Tibial nerve (tissue), 4 donors: ENCODE measurements at regions not wholly inside any gene's neighbourhood (a gene's known extent, or its start where the extent isn't known, plus 50 kb on each side); places are given as distances from the start of the nearest gene placed in this dataset.

Experiments used
- DNase-seq, 2 donors: peaks; one replicate each; pipeline ENCODE4 v3.0.0-alpha.2; 2019; ENCODE audit warnings: low spot score in 2 of 2
- H3K27ac ChIP-seq, 4 donors: fragments of 200-600 bp; sonication (generic) in 3 of 4; one replicate each; pipeline ENCODE4 v1.5.1; 2017 to 2019; ENCODE audit warnings: mild to moderate bottlenecking in 1 of 4
- H3K27me3 ChIP-seq, 2 donors: fragments of 200-600 bp; sonication (generic) in 1 of 2; one replicate each; pipeline versions ENCODE4 v1.5.1 to v1.6.0; 2017 to 2019
- H3K36me3 ChIP-seq, 3 donors: fragments of 200-600 bp; sonication (generic); one replicate each; pipeline ENCODE4 v1.5.1; 2018 to 2019
- H3K4me1 ChIP-seq, 4 donors: fragments of 200-600 bp; sonication (generic) in 3 of 4; one replicate each; pipeline ENCODE4 v1.5.1; 2017 to 2019
- H3K4me3 ChIP-seq, 4 donors: fragments of 200-600 bp; sonication (generic) in 3 of 4; one replicate each; pipeline ENCODE4 v1.5.1; 2017 to 2019; ENCODE audit warnings: mild to moderate bottlenecking in 1 of 4, moderate library complexity in 1 of 4
- H3K9me3 ChIP-seq, 4 donors: fragments of 200-600 bp; sonication (generic) in 3 of 4; one replicate each; pipeline ENCODE4 v1.5.1; 2017 to 2019
- EP300 ChIP-seq, 2 donors: sonication (generic); formaldehyde crosslinking; IDR thresholded peaks; one replicate each; pipeline ENCODE4 v1.6.1; 2017; ENCODE audit warnings: antibody characterized with exemption in 2 of 2, mild to moderate bottlenecking in 1 of 2
- POLR2A ChIP-seq, 2 donors: fragments of 450-650 bp; IDR thresholded peaks; one replicate each; pipeline ENCODE4 v1.6.1; 2017; ENCODE audit warnings: antibody characterized with exemption in 2 of 2, mild to moderate bottlenecking in 2 of 2, moderate library complexity in 2 of 2
- WGBS, 2 donors: methylation state at CpG; one replicate each; pipeline ENCODE4 v1.1.5; 2018; 5-methylcytosine and 5-hydroxymethylcytosine counted together
- TF ChIP-seq, protein P1 (sequence below), 5 experiments: fragments of 200-600 bp in 3 of 5; fragments of 450-650 bp in 2 of 5; sonication (generic) in 3 of 5; IDR thresholded peaks; one replicate each; pipeline ENCODE4 v1.5.1; 2016 to 2019; ENCODE audit warnings: antibody characterized with exemption in 5 of 5, mild to moderate bottlenecking in 3 of 5, moderate library complexity in 2 of 5

DNA sequence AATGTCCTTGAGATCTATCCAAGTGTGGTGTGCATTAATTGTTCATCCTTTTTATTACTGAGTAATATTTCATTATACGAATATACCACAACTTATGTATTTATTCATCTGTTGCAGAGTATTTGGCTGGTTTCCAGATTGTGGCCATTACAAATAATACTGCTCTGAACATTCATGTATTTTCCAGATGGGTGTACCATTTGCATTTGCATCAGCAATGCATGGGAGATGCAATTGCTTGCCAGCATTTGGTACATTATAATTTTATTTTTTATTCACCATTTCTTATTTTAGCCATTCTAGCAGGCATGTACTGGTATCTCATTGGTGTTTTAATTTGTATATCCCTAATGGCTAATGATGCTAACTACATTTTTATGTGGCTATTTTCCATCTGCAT is 162.4 kb downstream of the SCG2 start:
- DNase-seq, result no peak
- 39 to 41% methylated on average over 1 of the region's 1 CpG for WGBS, 2 donors
- Histone ChIP-seq H3K4me3 (no peak overlapping the region), H3K36me3 (no peaks in the 10 kb centered on the region), H3K27ac (no peak overlapping the region), H3K4me1 (peaks cover 0 to 3% (median 0%) of the 10 kb centered on the region in 4 donors), H3K27me3 (no peaks in the 10 kb centered on the region), H3K9me3 (no peaks in the 10 kb centered on the region)
- TF ChIP-seq EP300 (IDR thresholded peaks at IDR 0.05), result no peak
- TF ChIP-seq, protein P1, sequence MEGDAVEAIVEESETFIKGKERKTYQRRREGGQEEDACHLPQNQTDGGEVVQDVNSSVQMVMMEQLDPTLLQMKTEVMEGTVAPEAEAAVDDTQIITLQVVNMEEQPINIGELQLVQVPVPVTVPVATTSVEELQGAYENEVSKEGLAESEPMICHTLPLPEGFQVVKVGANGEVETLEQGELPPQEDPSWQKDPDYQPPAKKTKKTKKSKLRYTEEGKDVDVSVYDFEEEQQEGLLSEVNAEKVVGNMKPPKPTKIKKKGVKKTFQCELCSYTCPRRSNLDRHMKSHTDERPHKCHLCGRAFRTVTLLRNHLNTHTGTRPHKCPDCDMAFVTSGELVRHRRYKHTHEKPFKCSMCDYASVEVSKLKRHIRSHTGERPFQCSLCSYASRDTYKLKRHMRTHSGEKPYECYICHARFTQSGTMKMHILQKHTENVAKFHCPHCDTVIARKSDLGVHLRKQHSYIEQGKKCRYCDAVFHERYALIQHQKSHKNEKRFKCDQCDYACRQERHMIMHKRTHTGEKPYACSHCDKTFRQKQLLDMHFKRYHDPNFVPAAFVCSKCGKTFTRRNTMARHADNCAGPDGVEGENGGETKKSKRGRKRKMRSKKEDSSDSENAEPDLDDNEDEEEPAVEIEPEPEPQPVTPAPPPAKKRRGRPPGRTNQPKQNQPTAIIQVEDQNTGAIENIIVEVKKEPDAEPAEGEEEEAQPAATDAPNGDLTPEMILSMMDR (IDR thresholded peaks at IDR 0.05), result no peak
- TF ChIP-seq POLR2A (IDR thresholded peaks at IDR 0.05), result no peak

DNA sequence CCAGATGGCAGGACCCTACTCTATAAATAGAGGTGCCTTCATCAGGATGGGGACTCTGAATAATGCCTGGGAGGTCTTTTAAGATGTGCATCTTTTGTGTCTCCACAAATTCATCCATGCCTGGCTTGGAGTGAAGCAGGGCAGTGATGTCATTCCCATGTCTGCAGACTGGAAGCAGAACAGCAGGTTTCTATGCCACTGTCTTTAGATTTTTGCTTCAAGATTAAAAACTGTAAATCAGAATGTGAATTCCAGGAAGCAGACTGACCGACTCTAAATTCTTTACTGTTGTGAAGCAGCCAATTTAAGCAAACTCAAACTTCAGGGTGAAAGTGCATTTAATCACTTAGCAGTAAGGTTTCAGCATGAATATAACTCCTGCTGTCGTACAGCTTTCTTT is 159.3 kb downstream of the SCG2 start:
- Histone ChIP-seq H3K27me3 (no peaks in the 10 kb centered on the region), H3K4me3 (no peak overlapping the region), H3K36me3 (no peaks in the 10 kb centered on the region), H3K27ac (no peak overlapping the region), H3K4me1 (peaks cover 0 to 3% (median 0%) of the 10 kb centered on the region in 4 donors), H3K9me3 (no peaks in the 10 kb centered on the region)
- DNase-seq, result no peak
- 28 to 42% methylated on average over 2 of the region's 2 CpGs for WGBS, 2 donors
- TF ChIP-seq EP300 (IDR thresholded peaks at IDR 0.05) (no peak), POLR2A (IDR thresholded peaks at IDR 0.05) (no peak)
- TF ChIP-seq, protein P1 (IDR thresholded peaks at IDR 0.05), result no peak

DNA sequence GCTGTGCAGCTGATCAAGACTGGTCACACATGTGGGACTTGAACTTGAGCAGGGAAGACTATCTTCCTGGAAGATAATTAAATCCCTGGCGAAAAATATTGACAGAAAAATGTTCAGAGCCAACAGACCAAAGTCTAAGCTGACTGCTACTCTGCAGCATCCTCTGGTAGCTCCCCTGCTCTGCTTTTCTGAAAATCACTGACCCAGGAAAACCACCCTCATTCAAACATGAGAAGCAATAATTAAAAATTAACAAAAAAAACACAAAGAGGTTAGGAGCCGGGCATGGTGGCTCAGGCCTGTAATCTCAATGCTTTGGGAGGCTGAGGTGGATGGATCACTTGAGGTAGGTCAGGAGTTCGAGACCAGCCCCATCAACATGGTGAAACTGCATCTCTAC is 151.9 kb downstream of the SCG2 start:
- no peaks in the 10 kb centered on the region for H3K4me1 ChIP-seq
- no peaks in the 10 kb centered on the region for H3K27me3 ChIP-seq
- no peak overlapping the region for H3K27ac ChIP-seq
- no peak for TF ChIP-seq EP300 (IDR thresholded peaks at IDR 0.05)
- no peak for TF ChIP-seq POLR2A (IDR thresholded peaks at IDR 0.05)
- TF ChIP-seq, protein P1 (IDR thresholded peaks at IDR 0.05), result no peak
- no peak overlapping the region for H3K4me3 ChIP-seq
- H3K36me3 ChIP-seq, result no peaks in the 10 kb centered on the region
- WGBS, 2 donors, result 88 to 89% methylated on average over 3 of the region's 3 CpGs
- DNase-seq, result no peak
- H3K9me3 ChIP-seq, result no peaks in the 10 kb centered on the region

DNA sequence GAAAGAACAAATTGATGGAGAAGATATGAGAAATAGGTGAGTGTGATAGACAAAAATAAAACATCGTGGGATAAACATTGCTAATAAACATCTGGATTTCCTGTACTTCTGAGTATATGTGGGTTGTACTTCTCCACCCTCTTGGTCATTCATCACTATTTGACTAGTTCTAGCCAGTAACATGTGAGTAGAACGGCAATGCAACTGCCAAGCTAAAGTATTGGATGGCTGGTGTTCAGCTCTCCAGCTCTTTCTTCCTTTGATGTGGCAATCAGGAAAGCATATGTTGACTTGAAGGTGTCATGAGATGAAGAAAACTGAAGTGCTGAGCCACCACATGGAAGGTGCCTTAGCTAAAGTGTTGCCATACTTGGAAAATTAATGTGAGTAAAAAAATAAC is 144.9 kb downstream of the SCG2 start:
- no peaks in the 10 kb centered on the region for H3K9me3 ChIP-seq
- no peaks in the 10 kb centered on the region for H3K36me3 ChIP-seq
- TF ChIP-seq, protein P1 (IDR thresholded peaks at IDR 0.05), result no peak
- no peak for TF ChIP-seq EP300 (IDR thresholded peaks at IDR 0.05)
- TF ChIP-seq POLR2A (IDR thresholded peaks at IDR 0.05), result no peak
- H3K4me3 ChIP-seq, result no peak overlapping the region
- no peak for DNase-seq
- 73 to 75% methylated on average over 2 of the region's 2 CpGs for WGBS, 2 donors
- H3K4me1 ChIP-seq, result peaks cover 0 to 8% (median 0%) of the 10 kb centered on the region in 4 donors
- H3K27ac ChIP-seq, result no peak overlapping the region
- H3K27me3 ChIP-seq, result no peaks in the 10 kb centered on the region

DNA sequence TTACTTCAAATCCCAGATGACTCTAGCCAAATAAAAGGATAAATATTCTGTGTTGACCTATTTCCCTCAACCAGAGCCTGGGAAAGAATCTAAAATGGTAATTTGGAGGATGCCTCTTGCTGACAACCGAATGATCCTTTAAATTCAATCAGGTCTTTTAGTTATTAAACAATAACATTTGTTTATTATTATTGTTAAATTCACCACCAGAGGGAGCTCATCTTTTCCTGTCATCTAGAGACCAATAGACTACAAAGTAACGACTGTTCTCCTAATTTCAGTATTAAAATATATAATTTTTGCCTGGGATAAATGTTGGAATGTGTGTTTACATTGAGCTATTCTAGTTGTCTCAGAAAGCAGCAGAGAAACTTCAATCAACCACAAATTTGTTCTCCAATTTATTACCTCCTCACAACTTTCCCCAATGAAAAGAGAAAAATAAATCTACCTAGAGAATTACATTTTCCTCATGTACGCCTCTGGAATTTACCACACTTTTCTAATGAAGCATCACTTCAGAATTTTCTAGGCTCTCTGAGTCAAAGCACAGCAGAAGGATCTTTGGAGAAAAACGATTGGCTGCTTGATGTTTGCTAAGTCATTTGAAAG is 142.7 kb downstream of the SCG2 start:
- 36 to 39% methylated on average over 4 of the region's 4 CpGs for WGBS, 2 donors

More for the DNA sequence above, 142.7 kb downstream of the SCG2 start:
- Histone ChIP-seq H3K9me3 (no peaks in the 10 kb centered on the region), H3K4me1 (peaks cover 0 to 8% (median 0%) of the 10 kb centered on the region in 4 donors), H3K36me3 (no peaks in the 10 kb centered on the region), H3K4me3 (no peak overlapping the region), H3K27me3 (no peaks in the 10 kb centered on the region), H3K27ac (no peak overlapping the region)
- TF ChIP-seq, protein P1 (IDR thresholded peaks at IDR 0.05), result peak in 4 of 5 experiments; percentile 15 to 29 (median 24)
- TF ChIP-seq EP300 (IDR thresholded peaks at IDR 0.05), result no peak
- DNase-seq, result no peak
